ENCODE measurements at regions not wholly inside any gene's neighbourhood (a gene's known extent, or its start where the extent isn't known, plus 50 kb on each side); places are given as distances from the start of the nearest gene placed in this dataset.
A peak's percentile ranks its signal among the peaks of the same experiment; 100 is the strongest.

DNA sequence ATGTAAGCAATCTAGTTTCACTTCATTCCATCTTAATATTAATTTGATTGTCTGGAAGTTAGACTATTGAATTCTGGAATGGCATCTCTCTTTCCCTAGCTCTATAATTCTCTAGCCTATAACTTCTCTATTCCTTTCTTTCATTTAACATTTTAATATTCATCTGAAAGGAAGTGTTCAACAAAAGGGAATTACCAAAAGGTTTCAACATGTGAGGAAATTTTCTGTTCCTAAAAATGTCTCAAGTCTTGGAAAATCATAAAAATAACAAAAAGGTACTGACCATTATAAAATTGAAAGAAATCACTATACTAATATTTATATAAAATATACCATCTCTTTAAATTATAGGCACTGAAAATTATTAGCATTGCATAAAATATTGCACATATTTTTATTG, 228.7 kb downstream of the TXNL1 start:
- Histone ChIP-seq H3K27me3 (ENCODE audit: low read depth) (no peaks in the 10 kb centered on the region), H3K4me3 (no peak overlapping the region), H3K4me1 (peaks cover 43% of the 10 kb centered on the region), H3K9me3 (peaks cover 8% of the 10 kb centered on the region), H3K36me3 (replicated peaks) (no peaks in the 10 kb centered on the region)
- in situ Hi-C loops (cut with MboI; ENCODE audit: low sequenced_read_pairs), result no loop called here
- no peak for DNase-seq (ENCODE audit: low spot score in 2 of 2)

DNA sequence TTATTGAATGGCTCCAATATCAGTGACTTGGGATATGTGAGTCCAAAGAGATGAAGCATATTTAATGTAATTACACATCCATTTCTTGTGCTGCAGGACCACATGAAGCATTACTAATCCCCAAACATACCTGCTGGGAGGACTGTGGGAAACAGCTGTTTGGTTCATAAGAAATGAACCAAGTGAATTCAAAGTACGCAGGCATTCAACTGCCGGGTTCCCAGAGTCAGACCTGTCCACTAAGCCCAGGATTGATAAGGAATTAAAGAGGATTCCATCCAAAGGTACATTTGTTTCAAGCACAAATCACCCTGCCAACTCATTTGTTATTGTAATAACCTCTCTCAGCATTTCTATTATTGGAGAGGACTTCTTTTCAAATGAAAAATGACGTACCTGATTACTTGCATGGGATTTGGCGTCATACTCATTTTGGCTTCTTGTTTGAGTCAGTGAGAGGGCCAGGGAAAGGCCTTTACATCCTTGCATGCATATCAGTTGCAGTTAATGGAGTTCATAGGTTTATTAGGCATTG, 230.7 kb downstream of the TXNL1 start:
- Histone ChIP-seq H3K4me1 (peaks cover 33% of the 10 kb centered on the region), H3K27me3 (ENCODE audit: low read depth) (no peaks in the 10 kb centered on the region), H3K4me3 (no peak overlapping the region), H3K9me3 (peaks cover 6% of the 10 kb centered on the region), H3K36me3 (replicated peaks) (no peaks in the 10 kb centered on the region)
- in situ Hi-C loops (cut with MboI; ENCODE audit: low sequenced_read_pairs), result no loop called here
- DNase-seq (ENCODE audit: low spot score in 2 of 2), result peak; percentile 58 to 87

- Histone ChIP-seq H3K9me3 (peaks cover 4% of the 10 kb centered on the region; the same call in 1 of the 2 replicates), H3K27me3 (ENCODE audit: low read depth) (no peaks in the 10 kb centered on the region), H3K4me3 (no peak overlapping the region), H3K36me3 (replicated peaks) (no peaks in the 10 kb centered on the region), H3K4me1 (peaks cover 19% of the 10 kb centered on the region)
- in situ Hi-C loops (cut with MboI; ENCODE audit: low sequenced_read_pairs), result no loop called here
- no peak for DNase-seq (ENCODE audit: low spot score in 2 of 2)
These were observed 235.4 kb downstream of the TXNL1 start for GRCh38 chr18:56402872-56403516.

DNA sequence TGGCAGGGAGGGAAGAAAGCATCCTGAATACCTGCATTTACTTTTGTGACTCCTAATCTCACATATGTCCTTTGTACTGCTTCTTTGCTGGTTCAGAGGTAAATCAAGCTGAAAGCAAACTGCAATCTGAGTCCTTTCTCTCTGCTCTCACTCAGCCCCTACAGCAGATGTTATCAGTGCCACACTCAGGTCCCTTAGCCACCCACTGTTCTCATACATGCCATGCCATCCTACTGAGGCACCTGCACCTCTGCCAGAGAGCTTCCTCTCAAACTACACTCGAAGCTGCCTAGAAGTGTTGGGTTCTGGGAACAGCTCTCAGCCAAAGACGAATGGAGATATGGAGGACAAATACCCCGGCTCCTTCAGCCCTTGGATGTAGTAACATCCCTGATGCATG, 244.5 kb downstream of the TXNL1 start:
- Histone ChIP-seq H3K27me3 (ENCODE audit: low read depth) (no peaks in the 10 kb centered on the region), H3K9me3 (no peaks in the 10 kb centered on the region; the same call in 1 of the 2 replicates), H3K36me3 (replicated peaks) (no peaks in the 10 kb centered on the region), H3K4me3 (no peak overlapping the region), H3K4me1 (peaks cover 19% of the 10 kb centered on the region)
- in situ Hi-C loops (cut with MboI; ENCODE audit: low sequenced_read_pairs), result no loop called here
- no peak for DNase-seq (ENCODE audit: low spot score in 2 of 2)

GRCh38 chr18:56391931-56392590, 246.3 kb downstream of the TXNL1 start:
- in situ Hi-C loops (cut with MboI; ENCODE audit: low sequenced_read_pairs), result no loop called here
- H3K36me3 ChIP-seq (replicated peaks), result no peaks in the 10 kb centered on the region
- H3K27me3 ChIP-seq (ENCODE audit: low read depth), result no peaks in the 10 kb centered on the region
- no peak overlapping the region for H3K4me3 ChIP-seq
- no peaks in the 10 kb centered on the region for H3K9me3 ChIP-seq
- peaks cover 19% of the 10 kb centered on the region for H3K4me1 ChIP-seq
- no peak for DNase-seq (ENCODE audit: low spot score in 2 of 2)

DNA sequence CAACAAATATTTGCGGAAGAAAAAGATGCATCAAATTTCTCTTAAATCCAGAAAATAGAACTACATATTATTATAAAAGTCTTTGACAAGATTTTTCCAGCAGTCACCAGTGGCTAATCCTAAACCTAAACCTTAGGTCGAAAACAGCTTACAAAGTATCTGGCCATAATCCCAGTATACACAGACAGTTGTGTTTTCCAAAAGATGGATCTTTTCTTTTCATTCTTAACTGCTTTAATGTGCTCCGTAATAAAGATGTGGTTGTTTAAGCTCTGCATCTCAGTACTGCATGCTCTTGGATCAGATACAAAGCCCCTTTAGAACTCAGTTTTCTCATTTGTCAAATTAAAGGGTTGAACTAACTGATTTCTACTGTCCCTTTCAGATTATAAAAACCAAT, 247.8 kb downstream of the TXNL1 start:
- H3K4me1 ChIP-seq, result peaks cover 19% of the 10 kb centered on the region
- no peak overlapping the region for H3K4me3 ChIP-seq
- H3K27me3 ChIP-seq (ENCODE audit: low read depth), result no peaks in the 10 kb centered on the region
- no peak for DNase-seq (ENCODE audit: low spot score in 2 of 2)
- in situ Hi-C loops (cut with MboI; ENCODE audit: low sequenced_read_pairs), result no loop called here
- no peaks in the 10 kb centered on the region for H3K36me3 ChIP-seq (replicated peaks)
- H3K9me3 ChIP-seq, result no peaks in the 10 kb centered on the region

- DNase-seq (ENCODE audit: low spot score in 2 of 2), result no peak
- no peaks in the 10 kb centered on the region for H3K36me3 ChIP-seq (replicated peaks)
- H3K4me3 ChIP-seq, result no peak overlapping the region
- no peaks in the 10 kb centered on the region for H3K27me3 ChIP-seq (ENCODE audit: low read depth)
- H3K9me3 ChIP-seq, result no peaks in the 10 kb centered on the region
- in situ Hi-C loops (cut with MboI; ENCODE audit: low sequenced_read_pairs), result no loop called here
- H3K4me1 ChIP-seq, result peaks cover 19% of the 10 kb centered on the region
These were observed 249.2 kb downstream of the TXNL1 start for GRCh38 chr18:56389190-56389589.

DNA sequence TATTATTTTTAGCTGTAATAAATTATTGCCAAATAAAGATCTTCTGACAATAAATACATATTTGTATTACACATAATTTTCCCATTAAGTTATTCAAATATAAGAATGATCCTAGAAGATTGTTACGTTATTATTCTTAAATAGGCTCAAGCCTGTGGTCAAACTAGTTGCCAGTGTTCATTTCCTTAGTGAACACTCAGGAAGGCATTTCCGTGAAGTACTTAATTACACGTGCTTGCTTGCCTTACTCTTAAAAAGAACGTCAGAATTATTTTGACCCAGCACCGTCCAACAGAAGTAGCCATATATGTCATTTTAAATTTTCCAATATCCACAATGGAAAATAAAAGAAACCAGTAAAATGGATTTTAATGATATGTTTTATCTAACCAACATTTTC, 249.8 kb downstream of the TXNL1 start:
- in situ Hi-C loops (cut with MboI; ENCODE audit: low sequenced_read_pairs), result no loop called here
- no peak for DNase-seq (ENCODE audit: low spot score in 2 of 2)
- no peaks in the 10 kb centered on the region for H3K36me3 ChIP-seq (replicated peaks)
- H3K27me3 ChIP-seq (ENCODE audit: low read depth), result no peaks in the 10 kb centered on the region
- no peaks in the 10 kb centered on the region for H3K9me3 ChIP-seq
- H3K4me1 ChIP-seq, result peaks cover 19% of the 10 kb centered on the region
- no peak overlapping the region for H3K4me3 ChIP-seq

- Histone ChIP-seq H3K4me3 (no peak overlapping the region), H3K4me1 (peaks cover 5% of the 10 kb centered on the region), H3K27me3 (ENCODE audit: low read depth) (no peaks in the 10 kb centered on the region), H3K9me3 (no peaks in the 10 kb centered on the region), H3K36me3 (replicated peaks) (no peaks in the 10 kb centered on the region)
- in situ Hi-C loops (cut with MboI; ENCODE audit: low sequenced_read_pairs), result no loop called here
- no peak for DNase-seq (ENCODE audit: low spot score in 2 of 2)
These were observed 251.5 kb downstream of the TXNL1 start for GRCh38 chr18:56386856-56387255.

- no peaks in the 10 kb centered on the region for H3K4me1 ChIP-seq
- H3K9me3 ChIP-seq, result 0 out of 2 replicates have a peak, but pooled peaks cover 3% of the 10 kb centered on the region
- no peak overlapping the region for H3K4me3 ChIP-seq
- no peaks in the 10 kb centered on the region for H3K27me3 ChIP-seq (ENCODE audit: low read depth)
- no peaks in the 10 kb centered on the region for H3K36me3 ChIP-seq (replicated peaks)
- in situ Hi-C loops (cut with MboI; ENCODE audit: low sequenced_read_pairs), result no loop called here
- no peak for DNase-seq (ENCODE audit: low spot score in 2 of 2)
These were observed 255.0 kb downstream of the TXNL1 start for GRCh38 chr18:56383349-56383748.

DNA sequence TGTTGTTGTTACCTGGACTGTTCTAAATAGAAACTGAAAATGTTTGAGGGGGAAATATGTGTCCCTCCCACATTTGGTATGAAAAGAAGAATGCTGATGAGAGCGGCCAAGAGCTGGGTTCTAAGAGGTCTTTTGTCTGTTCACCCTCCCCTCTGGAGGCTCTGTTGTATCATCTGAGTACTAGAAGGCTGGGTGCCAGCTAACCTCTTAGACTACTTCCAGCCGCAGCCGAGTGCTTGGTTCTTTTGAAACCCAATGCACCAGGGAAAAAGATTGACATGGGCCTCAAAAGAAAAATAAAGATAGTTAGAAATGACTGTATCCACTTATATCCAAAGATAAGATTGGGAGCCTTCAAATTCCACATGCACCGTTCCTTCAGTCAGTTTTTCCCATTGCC, 255.9 kb downstream of the TXNL1 start:
- DNase-seq (ENCODE audit: low spot score in 2 of 2), result no peak

DNA sequence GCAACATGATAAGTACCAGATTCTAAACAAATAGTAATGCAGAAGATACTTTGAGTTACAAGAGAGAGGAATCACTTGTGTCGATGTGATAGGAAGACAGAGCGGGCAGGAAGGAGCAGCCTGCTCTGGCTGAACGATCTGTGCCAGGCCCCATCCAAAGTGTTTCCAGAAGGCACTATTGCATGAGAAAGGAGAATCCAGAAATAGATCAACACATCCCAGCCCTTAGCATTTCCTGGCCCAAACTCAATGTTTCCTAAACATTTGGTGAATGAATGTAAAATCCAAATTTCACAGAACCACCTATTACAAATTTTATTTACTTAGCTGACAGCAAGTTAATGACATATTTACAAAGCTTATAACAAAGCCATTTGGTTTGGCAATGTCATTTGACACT, 257.2 kb downstream of the TXNL1 start:
- in situ Hi-C loops (cut with MboI; ENCODE audit: low sequenced_read_pairs), result no loop called here
- DNase-seq (ENCODE audit: low spot score in 2 of 2), result no peak
- Histone ChIP-seq H3K9me3 (0 out of 2 replicates have a peak, but pooled peaks cover 3% of the 10 kb centered on the region), H3K27me3 (ENCODE audit: low read depth) (no peaks in the 10 kb centered on the region), H3K36me3 (replicated peaks) (no peaks in the 10 kb centered on the region), H3K4me3 (no peak overlapping the region), H3K4me1 (no peaks in the 10 kb centered on the region)

More for the DNA sequence above, 255.9 kb downstream of the TXNL1 start:
- Histone ChIP-seq H3K9me3 (0 out of 2 replicates have a peak, but pooled peaks cover 3% of the 10 kb centered on the region), H3K36me3 (replicated peaks) (no peaks in the 10 kb centered on the region), H3K27me3 (ENCODE audit: low read depth) (no peaks in the 10 kb centered on the region), H3K4me1 (no peaks in the 10 kb centered on the region), H3K4me3 (no peak overlapping the region)
- in situ Hi-C loops (cut with MboI; ENCODE audit: low sequenced_read_pairs), result no loop called here

GRCh38 chr18:56380685-56381084, 257.7 kb downstream of the TXNL1 start:
- Histone ChIP-seq H3K9me3 (0 out of 2 replicates have a peak, but pooled peaks cover 3% of the 10 kb centered on the region), H3K36me3 (replicated peaks) (no peaks in the 10 kb centered on the region), H3K4me3 (no peak overlapping the region), H3K4me1 (no peaks in the 10 kb centered on the region), H3K27me3 (ENCODE audit: low read depth) (no peaks in the 10 kb centered on the region)
- no peak for DNase-seq (ENCODE audit: low spot score in 2 of 2)
- in situ Hi-C loops (cut with MboI; ENCODE audit: low sequenced_read_pairs), result no loop called here

DNA sequence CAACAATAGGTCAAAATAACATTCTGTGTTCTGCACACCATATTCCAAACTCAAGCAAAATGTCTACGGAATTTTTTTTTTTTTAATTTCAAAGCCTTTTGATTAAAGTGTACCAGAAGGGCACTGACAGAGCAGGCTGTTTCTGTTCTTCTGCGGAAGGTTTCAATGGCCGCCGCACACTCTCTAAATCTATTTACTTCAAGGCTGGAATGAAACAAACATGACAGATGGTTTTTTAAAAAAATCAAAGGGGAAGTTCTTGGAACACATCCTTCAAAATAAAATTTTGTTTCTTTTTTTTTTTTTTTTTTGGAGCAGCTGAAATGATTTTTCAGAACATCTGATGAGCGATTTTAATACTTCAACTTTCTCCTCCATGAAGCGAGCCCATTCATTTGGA, 259.1 kb downstream of the TXNL1 start:
- no peak for DNase-seq (ENCODE audit: low spot score in 2 of 2)
- H3K27me3 ChIP-seq (ENCODE audit: low read depth), result no peaks in the 10 kb centered on the region
- 0 out of 2 replicates have a peak, but pooled peaks cover 3% of the 10 kb centered on the region for H3K9me3 ChIP-seq
- H3K4me3 ChIP-seq, result no peak overlapping the region
- in situ Hi-C loops (cut with MboI; ENCODE audit: low sequenced_read_pairs), result loop anchor here (10.0 kb wide), 1 partner anchor 56 kb away; no protein-coding TSS in a partner anchor
- H3K4me1 ChIP-seq, result no peaks in the 10 kb centered on the region
- no peaks in the 10 kb centered on the region for H3K36me3 ChIP-seq (replicated peaks)

Measured in HAP-1 (cell line).